ENCODE measurements at regions not wholly inside any gene's neighbourhood (a gene's known extent, or its start where the extent isn't known, plus 50 kb on each side); places are given as distances from the start of the nearest gene placed in this dataset.

DNA sequence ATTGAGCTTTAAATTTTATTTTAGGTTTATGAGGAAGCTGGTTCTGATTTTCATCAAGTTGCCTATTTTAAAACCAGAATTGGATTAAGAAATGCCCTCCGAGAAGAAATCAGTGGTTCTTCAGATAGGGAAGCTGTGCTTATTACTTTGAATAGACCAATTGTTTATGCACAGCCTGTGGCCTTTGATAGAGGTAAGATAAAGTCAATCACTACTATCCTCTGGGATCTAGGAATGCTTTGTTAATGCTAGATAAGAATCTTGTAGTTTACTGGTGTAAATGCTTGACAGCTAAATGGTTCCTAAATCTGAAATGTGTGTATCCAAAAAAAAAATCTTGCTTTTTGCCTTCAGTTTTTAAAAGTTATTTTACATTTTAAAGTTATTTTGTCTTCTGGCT, 73.0 kb upstream of the ADAD1 start:
- DNase-seq (ENCODE audit: low spot score) = no peak

- peak; percentile 1 for DNase-seq (ENCODE audit: low spot score)
These were observed 68.7 kb upstream of the ADAD1 start for GRCh38 chr4:122309988-122310626.

GRCh38 chr4:122313006-122313646, 65.7 kb upstream of the ADAD1 start:
- DNase-seq (ENCODE audit: low spot score) = no peak

GRCh38 chr4:122326908-122327307, 51.9 kb upstream of the ADAD1 start:
- no peak for DNase-seq (ENCODE audit: low spot score)

GRCh38 chr4:122328893-122329292, 49.9 kb upstream of the ADAD1 start:
- no peak for DNase-seq (ENCODE audit: low spot score)

Data from CD4-positive, alpha-beta T cell treated with Interleukin-15 for 4 hours (primary cell).